Neuronal stem cell (in vitro differentiated cells): ENCODE measurements at regions not wholly inside any gene's neighbourhood (a gene's known extent, or its start where the extent isn't known, plus 50 kb on each side); places are given as distances from the start of the nearest gene placed in this dataset.
A peak's percentile ranks its signal among the peaks of the same experiment; 100 is the strongest.

Experiments used
- DNase-seq: peaks from one replicate; pipeline ENCODE4 v3.0.0-alpha.2; 2013; ENCODE audit warnings: low spot score
- H2AFZ ChIP-seq: one replicate; pipeline ENCODE4 v1.6.1; 2013; ENCODE audit warnings: mild to moderate bottlenecking, low read length, inconsistent platforms
- H2AK5ac ChIP-seq: 2 replicates; pipeline ENCODE4 v1.6.1; 2013; ENCODE audit warnings: low read depth, mild to moderate bottlenecking, inconsistent platforms, low read length, moderate library complexity, mixed read lengths
- H2BK120ac ChIP-seq: 2 replicates; pipeline ENCODE4 v1.6.1; 2013; ENCODE audit warnings: low read depth, mild to moderate bottlenecking, inconsistent platforms, low read length, moderate library complexity, mixed read lengths
- H2BK12ac ChIP-seq: one replicate; pipeline ENCODE4 v1.6.1; 2013; ENCODE audit warnings: low read length, inconsistent platforms
- H2BK15ac ChIP-seq: 2 replicates; pipeline ENCODE4 v1.6.1; 2013; ENCODE audit warnings: mild to moderate bottlenecking, low read length, inconsistent platforms, mixed read lengths
- H2BK5ac ChIP-seq: one replicate; pipeline ENCODE4 v1.6.1; 2013; ENCODE audit warnings: inconsistent platforms, mild to moderate bottlenecking, low read length, moderate library complexity
- H3K14ac ChIP-seq: one replicate; pipeline ENCODE4 v1.6.1; 2013; ENCODE audit warnings: low read length, inconsistent platforms
- H3K18ac ChIP-seq: 2 replicates; pipeline ENCODE4 v1.6.1; 2013; ENCODE audit warnings: low read length, inconsistent platforms
- H3K23ac ChIP-seq: 2 replicates; pipeline ENCODE4 v1.6.1; 2013; ENCODE audit warnings: low read depth, mild to moderate bottlenecking, mixed read lengths, low read length, inconsistent platforms; ENCODE audit not compliant: poor library complexity
- H3K27ac ChIP-seq: replicated peaks from 3 replicates; pipeline ENCODE4 v1.5.1; 2013; ENCODE audit warnings: low read length, inconsistent platforms
- H3K27me3 ChIP-seq, 3 experiments: 2 replicates each; pipeline ENCODE4 v1.6.1; 2013; ENCODE audit warnings: low read length in 3 of 3, mild to moderate bottlenecking in 2 of 3, inconsistent platforms in 1 of 3, low read depth in 1 of 3, mixed read lengths in 1 of 3, moderate library complexity in 1 of 3; ENCODE audit not compliant: control insufficient read depth in 3 of 3, insufficient read depth in 3 of 3
- H3K36me3 ChIP-seq, 2 donors: replicated peaks in 1 of 2; 2 replicates each; pipeline ENCODE4 v1.6.1; 2013; ENCODE audit warnings: low read length in 2 of 2; ENCODE audit not compliant: control insufficient read depth in 2 of 2, insufficient read depth in 2 of 2
- H3K4ac ChIP-seq: 2 replicates; pipeline ENCODE4 v1.6.1; 2013; ENCODE audit warnings: inconsistent platforms, mild to moderate bottlenecking, low read length, moderate library complexity
- H3K4me1 ChIP-seq, 2 donors: 1 replicate in 1 of 2; 2 replicates in 1 of 2; pipeline ENCODE4 v1.6.1; 2013; ENCODE audit warnings: low read length in 2 of 2, low read depth in 1 of 2; ENCODE audit not compliant: control insufficient read depth in 2 of 2, insufficient read depth in 1 of 2
- H3K4me2 ChIP-seq: one replicate; pipeline ENCODE4 v1.6.1; 2013; ENCODE audit warnings: mild to moderate bottlenecking, low read length, inconsistent platforms; ENCODE audit not compliant: insufficient read depth, poor library complexity, severe bottlenecking
- H3K4me3 ChIP-seq, 2 donors: 2 replicates each; pipeline ENCODE4 v1.5.1; 2013; ENCODE audit warnings: low read length in 2 of 2, mild to moderate bottlenecking in 2 of 2, inconsistent platforms in 1 of 2, moderate library complexity in 1 of 2
- H3K79me1 ChIP-seq: one replicate; pipeline ENCODE4 v1.6.1; 2013; ENCODE audit warnings: low read depth, mild to moderate bottlenecking, inconsistent platforms, low read length, moderate library complexity
- H3K9ac ChIP-seq: one replicate; pipeline ENCODE4 v1.6.1; 2013; ENCODE audit warnings: mild to moderate bottlenecking, low read depth, low read length, inconsistent platforms; ENCODE audit not compliant: poor library complexity
- H3K9me3 ChIP-seq, 2 donors: replicated peaks in 1 of 2; 2 replicates each; pipeline versions ENCODE3 to v1.6.1; 2013; ENCODE audit warnings: low read length in 2 of 2, mild to moderate bottlenecking in 2 of 2, inconsistent platforms in 1 of 2, low read depth in 1 of 2, mixed read lengths in 1 of 2, moderate library complexity in 1 of 2; ENCODE audit not compliant: control insufficient read depth in 2 of 2, insufficient read depth in 1 of 2
- H4K8ac ChIP-seq: one replicate; pipeline ENCODE4 v1.6.1; 2013; ENCODE audit warnings: low read depth, mild to moderate bottlenecking, inconsistent platforms, low read length, moderate library complexity
- H4K91ac ChIP-seq: one replicate; pipeline ENCODE4 v1.6.1; 2013; ENCODE audit warnings: low read length, low read depth, mild to moderate bottlenecking, inconsistent platforms; ENCODE audit not compliant: poor library complexity
- WGBS, 2 donors: extraction: QIAGEN DNeasy Blood & Tissue Kit; methylation state at CpG; one replicate each; pipeline ENCODE4 v1.1.7; 2013; ENCODE audit warnings: missing lambda C conversion rate in 2 of 2, mixed read lengths in 1 of 2; ENCODE audit not compliant: insufficient read length in 2 of 2, insufficient replicate concordance in 1 of 2; ENCODE audit errors: extremely low coverage in 2 of 2; 5-methylcytosine and 5-hydroxymethylcytosine counted together

- Histone ChIP-seq H4K91ac (no peak overlapping the region), H3K27me3 (no peaks in the 10 kb centered on the region), H3K23ac (no peak overlapping the region), H3K4me3 (no peak overlapping the region), H3K18ac (peak overlapping the region; percentile 15), H3K4me1 (peaks cover 3 to 27% of the 10 kb centered on the region in 2 donors), H4K8ac (no peak overlapping the region), H2BK15ac (no peak overlapping the region), H2AK5ac (peak overlapping the region; percentile 40), H2BK120ac (no peak overlapping the region), H3K79me1 (no peaks in the 10 kb centered on the region), H3K4me2 (no peak overlapping the region), H3K36me3 (no peaks in the 10 kb centered on the region), H3K14ac (no peak overlapping the region), H2BK5ac (no peak overlapping the region), H3K27ac (no peak overlapping the region), H2BK12ac (no peak overlapping the region), H3K9me3 (peaks cover 10 to 27% of the 10 kb centered on the region in 2 donors), H2AFZ (no peak overlapping the region), H3K4ac (no peak overlapping the region), H3K9ac (no peak overlapping the region)
- WGBS, 2 donors: no CpG with 5 or more reads among the region's 10 CpGs
- no peak for DNase-seq
Measured at GRCh38 chr6:150299873-150300485, 68.8 kb upstream of the IYD start.

GRCh38 chr6:150301846-150302519 is 66.8 kb upstream of the IYD start:
- Histone ChIP-seq H4K91ac (no peak overlapping the region), H3K18ac (no peak overlapping the region), H3K4ac (no peak overlapping the region), H3K27me3 (no peaks in the 10 kb centered on the region), H3K4me3 (no peak overlapping the region), H3K14ac (no peak overlapping the region), H2AFZ (peak overlapping the region; percentile 78), H3K27ac (no peak overlapping the region), H3K9me3 (peaks cover 6 to 17% of the 10 kb centered on the region in 2 donors), H3K36me3 (no peaks in the 10 kb centered on the region), H2BK120ac (no peak overlapping the region), H3K23ac (no peak overlapping the region), H3K4me1 (peaks cover 3 to 27% of the 10 kb centered on the region in 2 donors), H4K8ac (no peak overlapping the region), H3K79me1 (no peaks in the 10 kb centered on the region), H2AK5ac (no peak overlapping the region), H2BK5ac (no peak overlapping the region), H3K4me2 (no peak overlapping the region), H2BK12ac (no peak overlapping the region), H3K9ac (no peak overlapping the region), H2BK15ac (no peak overlapping the region)
- WGBS, 2 donors: no CpG with 5 or more reads among the region's 6 CpGs
- no peak for DNase-seq

GRCh38 chr6:150302520-150303176 is 66.2 kb upstream of the IYD start:
- Histone ChIP-seq H2AFZ (peak overlapping the region; percentile 78), H2BK12ac (no peak overlapping the region), H3K4me3 (no peak overlapping the region), H3K9me3 (peaks cover 1 to 10% of the 10 kb centered on the region in 2 donors), H3K14ac (no peak overlapping the region), H3K27me3 (no peaks in the 10 kb centered on the region), H3K4me2 (no peak overlapping the region), H4K8ac (no peak overlapping the region), H3K9ac (no peak overlapping the region), H2BK15ac (no peak overlapping the region), H2BK120ac (no peak overlapping the region), H3K79me1 (no peaks in the 10 kb centered on the region), H4K91ac (no peak overlapping the region), H3K4me1 (peaks cover 3 to 27% of the 10 kb centered on the region in 2 donors), H3K18ac (no peak overlapping the region), H3K4ac (no peak overlapping the region), H3K27ac (no peak overlapping the region), H3K36me3 (no peaks in the 10 kb centered on the region), H2AK5ac (no peak overlapping the region), H2BK5ac (no peak overlapping the region), H3K23ac (no peak overlapping the region)
- WGBS, 2 donors: no CpG with 5 or more reads among the region's 7 CpGs
- DNase-seq: no peak

- Histone ChIP-seq H3K4me2 (no peak overlapping the region), H4K8ac (no peak overlapping the region), H2BK15ac (no peak overlapping the region), H3K9me3 (peaks cover 0 to 4% of the 10 kb centered on the region in 2 donors), H3K79me1 (no peaks in the 10 kb centered on the region), H3K27ac (no peak overlapping the region), H3K23ac (no peak overlapping the region), H3K18ac (no peak overlapping the region), H3K36me3 (no peaks in the 10 kb centered on the region), H4K91ac (no peak overlapping the region), H2AFZ (peak overlapping the region; percentile 78), H3K14ac (no peak overlapping the region), H3K9ac (no peak overlapping the region), H3K4me3 (no peak overlapping the region), H2BK120ac (no peak overlapping the region), H3K4ac (no peak overlapping the region), H2BK5ac (no peak overlapping the region), H2AK5ac (no peak overlapping the region), H3K4me1 (peaks cover 3 to 27% of the 10 kb centered on the region in 2 donors), H3K27me3 (no peaks in the 10 kb centered on the region), H2BK12ac (no peak overlapping the region)
- no CpG with 5 or more reads among the region's 2 CpGs for WGBS, 2 donors
- DNase-seq: no peak
Measured at GRCh38 chr6:150303256-150303655, 65.6 kb upstream of the IYD start.
